ENCODE measurements at regions not wholly inside any gene's neighbourhood (a gene's known extent, or its start where the extent isn't known, plus 50 kb on each side); places are given as distances from the start of the nearest gene placed in this dataset.

DNA sequence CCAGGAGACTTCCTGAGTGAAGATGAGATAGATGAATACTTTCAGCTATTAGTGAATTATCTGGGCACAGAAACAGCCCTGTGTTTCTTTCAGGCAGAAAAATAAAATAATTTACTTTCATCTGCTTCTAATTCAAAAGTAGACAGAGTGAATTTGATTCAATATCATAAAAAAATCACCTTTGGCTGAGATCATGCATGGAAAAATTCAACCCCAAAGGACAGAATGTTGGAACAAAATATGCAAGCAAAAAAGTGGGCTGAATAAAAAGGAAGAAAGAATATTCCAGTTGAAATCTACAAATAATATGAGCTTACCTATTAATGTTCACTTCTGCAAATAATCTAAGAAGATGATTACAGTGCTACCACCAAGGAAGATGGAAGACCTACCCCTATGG lies 546.9 kb downstream of the TFAP2B start:
- H3K4me3 ChIP-seq (ENCODE audit: insufficient read depth, low read length, poor library complexity, severe bottlenecking): no peak overlapping the region
- H3K9ac ChIP-seq (ENCODE audit: low read length): no peak overlapping the region
- H2AFZ ChIP-seq (ENCODE audit: low read depth, low read length, severe bottlenecking): no peak overlapping the region
- H3K27me3 ChIP-seq (ENCODE audit: low read length): no peaks in the 10 kb centered on the region
- H3K79me2 ChIP-seq (ENCODE audit: insufficient read depth, low read length): no peaks in the 10 kb centered on the region
- H3K27ac ChIP-seq (ENCODE audit: low read depth, low read length): no peak overlapping the region
- no peaks in the 10 kb centered on the region for H3K9me3 ChIP-seq (ENCODE audit: insufficient read depth, low read length)
- H3K4me2 ChIP-seq (ENCODE audit: low read depth, low read length, poor library complexity, severe bottlenecking): no peak overlapping the region
- no peaks in the 10 kb centered on the region for H3K9me2 ChIP-seq (replicated peaks; ENCODE audit: insufficient read depth, low read length)
- no peaks in the 10 kb centered on the region for H3K36me3 ChIP-seq (ENCODE audit: low read length)
- TF ChIP-seq EZH2phosphoT487 (conservative IDR thresholded peaks at IDR 0.05; ENCODE audit: low read length) (no peak), CTCF (IDR thresholded peaks at IDR 0.05; ENCODE audit: insufficient read depth, low read length, poor library complexity, severe bottlenecking) (no peak)
- no peaks in the 10 kb centered on the region for H4K20me1 ChIP-seq (ENCODE audit: low read depth, low read length)
- no peaks in the 10 kb centered on the region for H3F3A ChIP-seq (ENCODE audit: insufficient read depth)

- Histone ChIP-seq H3K27ac (ENCODE audit: low read depth, low read length) (no peak overlapping the region), H3K4me2 (ENCODE audit: low read depth, low read length, poor library complexity, severe bottlenecking) (no peak overlapping the region), H3K79me2 (ENCODE audit: insufficient read depth, low read length) (no peaks in the 10 kb centered on the region), H3K9me2 (replicated peaks; ENCODE audit: insufficient read depth, low read length) (no peaks in the 10 kb centered on the region), H3K4me3 (ENCODE audit: insufficient read depth, low read length, poor library complexity, severe bottlenecking) (no peak overlapping the region), H3K9ac (ENCODE audit: low read length) (no peak overlapping the region), H3K27me3 (ENCODE audit: low read length) (no peaks in the 10 kb centered on the region), H3K36me3 (ENCODE audit: low read length) (no peaks in the 10 kb centered on the region), H3F3A (ENCODE audit: insufficient read depth) (no peaks in the 10 kb centered on the region), H3K9me3 (ENCODE audit: insufficient read depth, low read length) (no peaks in the 10 kb centered on the region), H4K20me1 (ENCODE audit: low read depth, low read length) (no peaks in the 10 kb centered on the region), H2AFZ (ENCODE audit: low read depth, low read length, severe bottlenecking) (no peak overlapping the region)
- no peak for TF ChIP-seq EZH2phosphoT487 (conservative IDR thresholded peaks at IDR 0.05; ENCODE audit: low read length)
- TF ChIP-seq CTCF (IDR thresholded peaks at IDR 0.05; ENCODE audit: insufficient read depth, low read length, poor library complexity, severe bottlenecking): no peak
These were observed 550.8 kb downstream of the TFAP2B start for GRCh38 chr6:51369485-51369884.

- no peak overlapping the region for H3K4me3 ChIP-seq (ENCODE audit: insufficient read depth, low read length, poor library complexity, severe bottlenecking)
- no peaks in the 10 kb centered on the region for H4K20me1 ChIP-seq (ENCODE audit: low read depth, low read length)
- H2AFZ ChIP-seq (ENCODE audit: low read depth, low read length, severe bottlenecking): no peak overlapping the region
- no peaks in the 10 kb centered on the region for H3K27me3 ChIP-seq (ENCODE audit: low read length)
- H3K4me2 ChIP-seq (ENCODE audit: low read depth, low read length, poor library complexity, severe bottlenecking): no peak overlapping the region
- no peaks in the 10 kb centered on the region for H3K9me3 ChIP-seq (ENCODE audit: insufficient read depth, low read length)
- no peaks in the 10 kb centered on the region for H3F3A ChIP-seq (ENCODE audit: insufficient read depth)
- H3K27ac ChIP-seq (ENCODE audit: low read depth, low read length): no peak overlapping the region
- H3K9me2 ChIP-seq (replicated peaks; ENCODE audit: insufficient read depth, low read length): no peaks in the 10 kb centered on the region
- no peak for TF ChIP-seq EZH2phosphoT487 (conservative IDR thresholded peaks at IDR 0.05; ENCODE audit: low read length)
- TF ChIP-seq CTCF (IDR thresholded peaks at IDR 0.05; ENCODE audit: insufficient read depth, low read length, poor library complexity, severe bottlenecking): no peak
- H3K36me3 ChIP-seq (ENCODE audit: low read length): no peaks in the 10 kb centered on the region
- no peak overlapping the region for H3K9ac ChIP-seq (ENCODE audit: low read length)
- no peaks in the 10 kb centered on the region for H3K79me2 ChIP-seq (ENCODE audit: insufficient read depth, low read length)
These were observed 564.2 kb downstream of the TFAP2B start for GRCh38 chr6:51382847-51383246.

DNA sequence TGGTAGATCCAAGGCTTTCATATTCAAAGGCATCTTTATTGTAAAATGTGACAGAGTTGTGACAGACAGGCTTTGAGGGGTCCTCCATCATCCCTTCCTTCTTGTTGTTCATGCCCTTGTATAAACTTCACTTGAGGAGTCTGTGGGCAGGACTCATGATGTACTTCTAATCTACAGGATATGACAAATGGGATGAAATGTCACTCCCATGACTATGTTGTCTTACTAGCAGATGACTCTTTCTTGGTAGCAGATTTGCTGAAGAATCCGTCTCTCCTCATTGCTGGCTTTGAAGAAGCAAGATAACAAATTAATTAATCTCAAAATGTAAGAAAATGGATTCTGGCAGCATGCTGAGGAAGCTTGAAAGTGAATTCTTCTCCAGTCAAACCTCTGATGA lies 566.1 kb downstream of the TFAP2B start:
- no peaks in the 10 kb centered on the region for H3K36me3 ChIP-seq (ENCODE audit: low read length)
- no peaks in the 10 kb centered on the region for H4K20me1 ChIP-seq (ENCODE audit: low read depth, low read length)
- H2AFZ ChIP-seq (ENCODE audit: low read depth, low read length, severe bottlenecking): no peak overlapping the region
- no peaks in the 10 kb centered on the region for H3F3A ChIP-seq (ENCODE audit: insufficient read depth)
- TF ChIP-seq EZH2phosphoT487 (conservative IDR thresholded peaks at IDR 0.05; ENCODE audit: low read length) (no peak), CTCF (IDR thresholded peaks at IDR 0.05; ENCODE audit: insufficient read depth, low read length, poor library complexity, severe bottlenecking) (no peak)
- no peak overlapping the region for H3K4me2 ChIP-seq (ENCODE audit: low read depth, low read length, poor library complexity, severe bottlenecking)
- H3K27me3 ChIP-seq (ENCODE audit: low read length): no peaks in the 10 kb centered on the region
- H3K27ac ChIP-seq (ENCODE audit: low read depth, low read length): no peak overlapping the region
- no peaks in the 10 kb centered on the region for H3K9me2 ChIP-seq (replicated peaks; ENCODE audit: insufficient read depth, low read length)
- no peaks in the 10 kb centered on the region for H3K79me2 ChIP-seq (ENCODE audit: insufficient read depth, low read length)
- no peak overlapping the region for H3K9ac ChIP-seq (ENCODE audit: low read length)
- H3K9me3 ChIP-seq (ENCODE audit: insufficient read depth, low read length): no peaks in the 10 kb centered on the region
- H3K4me3 ChIP-seq (ENCODE audit: insufficient read depth, low read length, poor library complexity, severe bottlenecking): no peak overlapping the region
